ENCODE measurements at regions not wholly inside any gene's neighbourhood (a gene's known extent, or its start where the extent isn't known, plus 50 kb on each side); places are given as distances from the start of the nearest gene placed in this dataset.

- TF ChIP-seq GATA3 (IDR thresholded peaks at IDR 0.05; ENCODE audit: low read depth, low read length) (no peak), GATA2 (IDR thresholded peaks at IDR 0.05; ENCODE audit: low read depth, low read length) (no peak)
Observed at GRCh38 chr1:29695803-29696202, 459.5 kb downstream of the PTPRU start.

DNA sequence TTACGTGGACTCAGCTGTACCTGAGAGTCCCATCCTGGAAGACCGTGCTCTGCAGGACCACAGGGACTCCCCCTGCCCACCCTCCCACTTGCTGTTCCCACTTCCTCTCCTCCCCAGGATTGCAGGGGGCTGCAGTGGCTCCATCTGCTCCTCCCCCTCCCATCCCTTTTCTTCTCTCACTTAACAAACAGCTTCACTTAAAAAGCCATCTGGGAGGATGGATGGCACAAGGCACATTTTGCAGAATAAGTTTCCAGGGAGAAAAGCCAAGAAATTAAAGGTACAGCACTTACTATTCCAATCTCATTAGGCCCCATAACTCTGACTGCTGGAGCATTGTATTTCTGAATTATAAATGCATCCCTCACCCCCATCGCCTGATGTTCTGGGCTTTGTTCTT is 458.7 kb downstream of the PTPRU start:
- no peak for TF ChIP-seq GATA3 (IDR thresholded peaks at IDR 0.05; ENCODE audit: low read depth, low read length)

GRCh38 chr1:29691499-29691898 is 455.2 kb downstream of the PTPRU start:
- no peak; the same call in 1 of the 2 replicates for TF ChIP-seq GATA3 (IDR thresholded peaks at IDR 0.05; ENCODE audit: low read depth, low read length)
- TF ChIP-seq GATA2 (IDR thresholded peaks at IDR 0.05; ENCODE audit: low read depth, low read length) = peak; percentile 67

GRCh38 chr1:29690156-29690555 is 453.8 kb downstream of the PTPRU start:
- TF ChIP-seq GATA2 (IDR thresholded peaks at IDR 0.05; ENCODE audit: low read depth, low read length) (no peak), GATA3 (IDR thresholded peaks at IDR 0.05; ENCODE audit: low read depth, low read length) (no peak)

DNA sequence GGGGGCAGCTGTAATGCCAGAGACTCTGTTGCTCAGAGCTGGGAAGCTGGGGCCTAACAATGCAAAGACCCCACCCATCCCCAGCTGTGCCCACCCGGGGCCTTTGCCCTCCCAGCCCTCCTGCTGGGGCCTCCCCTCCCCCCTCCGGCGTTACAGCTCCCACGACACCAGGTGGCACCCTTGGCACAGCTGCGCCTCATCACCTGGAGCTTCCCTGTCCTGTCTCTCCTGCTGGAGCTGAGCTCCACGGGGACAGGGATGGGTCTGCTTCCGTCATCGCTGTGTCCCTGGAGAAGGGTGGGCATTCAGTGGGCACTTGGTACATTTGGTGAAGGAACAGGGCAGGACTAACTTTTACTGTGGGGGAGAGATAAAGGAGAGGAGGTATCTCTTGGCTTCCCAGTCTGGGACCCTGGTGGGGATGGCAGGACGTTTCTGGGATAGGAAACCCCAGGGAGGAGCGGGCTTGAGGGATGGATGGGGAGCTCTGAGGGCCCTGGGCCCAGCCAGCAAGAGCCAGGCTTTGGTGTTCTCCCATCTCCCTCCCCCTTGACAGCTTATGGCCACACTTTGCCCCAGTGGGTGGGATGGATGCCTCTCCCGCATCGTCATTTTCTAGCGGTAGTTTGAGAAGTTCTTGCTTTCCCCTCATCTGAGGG is 453.2 kb downstream of the PTPRU start:
- TF ChIP-seq GATA3 (IDR thresholded peaks at IDR 0.05; ENCODE audit: low read depth, low read length) (no peak), GATA2 (IDR thresholded peaks at IDR 0.05; ENCODE audit: low read depth, low read length) (no peak)

DNA sequence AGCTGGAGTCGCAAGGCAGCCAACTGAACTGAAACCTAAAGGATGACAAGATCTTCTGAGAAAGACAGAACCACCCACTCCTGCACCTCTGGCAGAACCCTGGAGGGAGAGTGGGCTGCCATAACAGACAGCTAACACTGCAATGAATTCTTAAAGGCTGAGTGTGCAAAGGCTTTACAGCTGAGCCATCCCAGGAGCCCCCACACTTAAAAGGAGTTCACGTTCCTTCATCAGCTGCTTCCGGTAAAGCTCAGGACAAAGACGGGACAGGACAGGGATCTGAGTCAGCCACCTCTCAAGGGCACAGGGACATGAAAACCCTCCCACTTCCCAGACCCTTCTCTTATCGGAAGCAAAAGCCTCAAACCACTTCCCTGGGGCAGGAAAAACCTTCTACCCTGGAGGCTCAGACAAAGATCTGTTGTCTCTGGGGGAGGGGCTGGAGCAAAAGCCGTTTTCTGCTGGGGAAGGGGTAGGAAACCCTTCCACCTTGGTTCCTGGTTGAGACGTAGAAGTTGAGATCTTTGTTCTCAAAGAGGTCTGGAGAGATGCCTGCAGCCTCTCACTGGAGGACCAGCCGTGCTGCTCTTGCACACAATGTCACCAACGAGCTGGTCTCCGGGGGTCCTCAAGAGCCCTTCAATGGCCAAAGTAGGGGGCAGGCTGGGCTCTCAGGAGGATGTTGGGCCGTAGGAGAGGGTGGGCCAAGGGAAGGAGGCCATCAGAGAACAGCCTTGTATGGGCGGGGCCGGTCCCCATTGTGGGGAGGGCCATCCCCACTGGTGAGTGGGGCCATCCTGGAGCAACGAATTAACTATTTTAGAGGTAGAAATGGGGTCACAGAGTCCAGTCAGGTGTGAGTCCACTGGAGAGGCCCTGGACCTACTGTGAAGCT is 452.4 kb downstream of the PTPRU start:
- TF ChIP-seq GATA3 (IDR thresholded peaks at IDR 0.05; ENCODE audit: low read depth, low read length) = no peak
- TF ChIP-seq GATA2 (IDR thresholded peaks at IDR 0.05; ENCODE audit: low read depth, low read length) = no peak

DNA sequence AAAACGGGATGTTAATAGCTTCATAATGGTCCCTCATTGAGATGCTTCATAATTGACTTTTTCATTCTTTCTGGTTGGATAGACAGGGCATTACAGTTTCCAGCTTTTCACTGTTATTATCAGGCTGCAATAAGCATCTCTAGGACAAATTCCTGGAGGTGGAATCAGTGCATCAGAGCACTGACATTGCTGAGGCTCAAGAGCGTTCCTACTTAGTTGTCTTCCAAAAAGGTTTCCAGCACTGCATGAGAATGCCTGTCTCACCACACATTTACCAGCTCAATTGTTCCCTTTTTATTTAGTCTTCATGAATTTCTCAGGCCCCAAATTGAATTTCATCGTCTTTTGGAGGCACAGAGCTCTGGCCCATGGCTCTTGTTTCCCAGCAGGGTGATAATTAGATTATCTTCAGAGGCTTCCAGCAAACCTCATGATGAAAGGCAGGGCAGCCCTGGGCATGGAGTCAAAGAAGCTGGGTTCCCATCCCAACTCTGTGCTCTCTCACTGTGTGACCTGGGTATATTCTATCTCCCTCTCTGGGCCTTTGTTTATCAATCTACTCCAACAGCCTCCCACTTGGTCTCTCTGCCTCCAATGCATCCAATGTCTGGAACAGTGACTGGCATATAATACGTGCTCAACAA is 451.4 kb downstream of the PTPRU start:
- TF ChIP-seq GATA3 (IDR thresholded peaks at IDR 0.05; ENCODE audit: low read depth, low read length) = no peak
- TF ChIP-seq GATA2 (IDR thresholded peaks at IDR 0.05; ENCODE audit: low read depth, low read length) = no peak

DNA sequence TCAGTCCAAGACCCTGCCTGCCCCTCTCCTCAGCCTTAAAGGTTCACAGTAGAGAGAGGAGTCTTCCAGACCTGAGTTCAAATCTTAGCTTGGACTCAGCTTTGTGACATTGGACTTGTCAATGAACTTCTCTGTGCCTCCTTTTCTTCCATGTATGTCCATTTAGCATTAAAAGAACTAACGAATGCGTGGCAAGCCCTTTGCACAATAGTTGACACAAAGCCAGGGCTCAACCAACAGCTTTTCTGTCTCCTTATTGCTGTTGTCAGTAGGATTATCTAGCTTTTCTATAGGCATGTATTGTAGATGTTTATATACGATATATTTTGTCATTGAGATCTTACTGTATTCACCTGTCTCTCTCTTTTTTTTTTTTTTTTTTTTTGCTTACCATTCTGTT is 450.8 kb downstream of the PTPRU start:
- TF ChIP-seq GATA2 (IDR thresholded peaks at IDR 0.05; ENCODE audit: low read depth, low read length) (no peak), GATA3 (IDR thresholded peaks at IDR 0.05; ENCODE audit: low read depth, low read length) (no peak)

GRCh38 chr1:29686012-29686930 is 449.9 kb downstream of the PTPRU start:
- TF ChIP-seq GATA2 (IDR thresholded peaks at IDR 0.05; ENCODE audit: low read depth, low read length) = no peak
- no peak for TF ChIP-seq GATA3 (IDR thresholded peaks at IDR 0.05; ENCODE audit: low read depth, low read length)

GRCh38 chr1:29685387-29685786 is 449.1 kb downstream of the PTPRU start:
- TF ChIP-seq GATA2 (IDR thresholded peaks at IDR 0.05; ENCODE audit: low read depth, low read length) = no peak
- TF ChIP-seq GATA3 (IDR thresholded peaks at IDR 0.05; ENCODE audit: low read depth, low read length) = no peak

- TF ChIP-seq GATA3 (IDR thresholded peaks at IDR 0.05; ENCODE audit: low read depth, low read length) (no peak), GATA2 (IDR thresholded peaks at IDR 0.05; ENCODE audit: low read depth, low read length) (no peak)
Observed at GRCh38 chr1:29684141-29684540, 447.8 kb downstream of the PTPRU start.

- TF ChIP-seq GATA3 (IDR thresholded peaks at IDR 0.05; ENCODE audit: low read depth, low read length) (no peak), GATA2 (IDR thresholded peaks at IDR 0.05; ENCODE audit: low read depth, low read length) (no peak)
Observed at GRCh38 chr1:29683472-29683871, 447.1 kb downstream of the PTPRU start.

- no peak for TF ChIP-seq GATA3 (IDR thresholded peaks at IDR 0.05; ENCODE audit: low read depth, low read length)
- TF ChIP-seq GATA2 (IDR thresholded peaks at IDR 0.05; ENCODE audit: low read depth, low read length) = peak; percentile 30; the same call in 1 of the 2 replicates
Observed at GRCh38 chr1:29682919-29683295, 446.6 kb downstream of the PTPRU start.

Measured in SH-SY5Y (cell line).